ENCODE measurements at regions not wholly inside any gene's neighbourhood (a gene's known extent, or its start where the extent isn't known, plus 50 kb on each side); places are given as distances from the start of the nearest gene placed in this dataset.
A peak's percentile ranks its signal among the peaks of the same experiment; 100 is the strongest.

DNA sequence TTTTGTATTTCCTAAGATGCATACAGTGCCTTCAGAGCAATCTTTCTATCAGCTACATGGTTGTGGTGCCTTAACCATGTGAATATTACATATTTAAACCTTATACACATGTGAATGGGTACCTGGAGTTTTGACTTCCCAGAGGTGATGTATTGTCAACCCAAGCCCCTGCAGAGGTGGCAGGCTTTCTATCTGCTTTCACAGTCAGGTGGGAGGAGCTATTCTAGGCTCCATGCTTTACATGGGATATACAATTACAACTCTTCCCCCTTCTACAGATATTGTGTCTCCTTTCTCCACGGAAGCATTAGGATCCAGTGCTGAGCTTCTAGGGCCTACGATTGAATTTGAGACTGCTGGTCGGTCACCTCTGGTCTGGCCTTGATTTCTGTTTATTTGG, 89.8 kb upstream of the TUT7 start:
- no peaks in the 10 kb centered on the region for H3K79me2 ChIP-seq
- H2AFZ ChIP-seq: no peak overlapping the region
- H3K4me1 ChIP-seq (ENCODE audit: insufficient read depth): no peaks in the 10 kb centered on the region
- TF ChIP-seq, protein P1, sequence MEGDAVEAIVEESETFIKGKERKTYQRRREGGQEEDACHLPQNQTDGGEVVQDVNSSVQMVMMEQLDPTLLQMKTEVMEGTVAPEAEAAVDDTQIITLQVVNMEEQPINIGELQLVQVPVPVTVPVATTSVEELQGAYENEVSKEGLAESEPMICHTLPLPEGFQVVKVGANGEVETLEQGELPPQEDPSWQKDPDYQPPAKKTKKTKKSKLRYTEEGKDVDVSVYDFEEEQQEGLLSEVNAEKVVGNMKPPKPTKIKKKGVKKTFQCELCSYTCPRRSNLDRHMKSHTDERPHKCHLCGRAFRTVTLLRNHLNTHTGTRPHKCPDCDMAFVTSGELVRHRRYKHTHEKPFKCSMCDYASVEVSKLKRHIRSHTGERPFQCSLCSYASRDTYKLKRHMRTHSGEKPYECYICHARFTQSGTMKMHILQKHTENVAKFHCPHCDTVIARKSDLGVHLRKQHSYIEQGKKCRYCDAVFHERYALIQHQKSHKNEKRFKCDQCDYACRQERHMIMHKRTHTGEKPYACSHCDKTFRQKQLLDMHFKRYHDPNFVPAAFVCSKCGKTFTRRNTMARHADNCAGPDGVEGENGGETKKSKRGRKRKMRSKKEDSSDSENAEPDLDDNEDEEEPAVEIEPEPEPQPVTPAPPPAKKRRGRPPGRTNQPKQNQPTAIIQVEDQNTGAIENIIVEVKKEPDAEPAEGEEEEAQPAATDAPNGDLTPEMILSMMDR (IDR thresholded peaks at IDR 0.05; ENCODE audit: poor library complexity): no peak
- no peak for TF ChIP-seq EZH2 (IDR thresholded peaks at IDR 0.05; ENCODE audit: borderline replicate concordance)
- TF ChIP-seq EZH2phosphoT487 (IDR thresholded peaks at IDR 0.05; ENCODE audit: low read depth, severe bottlenecking, unreplicated experiment): no peak
- H3K9me2 ChIP-seq (replicated peaks; ENCODE audit: insufficient read depth): no peaks in the 10 kb centered on the region
- no peak overlapping the region for H3K4me3 ChIP-seq
- no peaks in the 10 kb centered on the region for H3K9me3 ChIP-seq (ENCODE audit: low read depth)
- no peaks in the 10 kb centered on the region for H3K27me3 ChIP-seq
- DNase-seq (ENCODE audit: low spot score): no peak
- H3K27ac ChIP-seq: no peak overlapping the region
- H4K20me1 ChIP-seq (ENCODE audit: insufficient read depth, poor library complexity, severe bottlenecking): no peaks in the 10 kb centered on the region
- no peaks in the 10 kb centered on the region for H3K36me3 ChIP-seq (replicated peaks; ENCODE audit: insufficient read depth, low read depth)
- H3K4me2 ChIP-seq: no peak overlapping the region
- WGBS (ENCODE audit: low lambda C conversion rate, missing lambda C conversion rate): 59% methylated on average over 3 of the region's 3 CpGs

DNA sequence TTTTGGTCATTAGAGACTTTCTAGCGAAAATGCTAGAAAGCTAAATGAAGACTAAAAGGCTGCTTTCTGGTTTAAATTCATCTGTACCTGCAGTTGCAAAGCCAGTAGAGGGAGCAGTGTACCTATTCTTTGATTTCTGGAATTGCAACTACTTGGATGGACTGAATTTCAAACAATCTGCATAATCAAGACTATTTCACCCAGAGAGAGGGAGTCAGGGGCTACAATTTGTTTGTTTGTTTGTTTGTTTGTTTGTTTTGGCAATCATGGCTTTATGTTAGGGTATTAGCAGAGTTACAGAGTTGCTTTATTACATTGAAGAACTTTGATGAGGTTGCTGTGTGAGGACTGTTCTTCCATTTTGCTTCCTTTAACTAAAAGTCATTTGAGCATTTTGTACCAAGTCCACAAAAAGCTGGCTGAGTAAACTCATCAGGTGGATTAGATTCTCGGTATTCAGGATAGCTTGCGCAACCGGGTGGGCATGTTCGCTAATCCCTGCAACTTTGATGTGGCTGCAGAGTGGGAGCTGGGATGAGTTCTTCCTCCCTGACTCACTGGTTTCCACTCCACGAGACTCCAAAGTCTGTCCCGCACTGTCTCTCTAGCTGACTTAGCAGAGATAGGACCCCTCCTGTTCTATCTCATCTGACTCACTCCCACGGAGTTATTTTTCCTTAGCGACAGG, 80.0 kb upstream of the TUT7 start:
- Histone ChIP-seq H3K9me2 (replicated peaks; ENCODE audit: insufficient read depth) (no peaks in the 10 kb centered on the region), H4K20me1 (ENCODE audit: insufficient read depth, poor library complexity, severe bottlenecking) (no peaks in the 10 kb centered on the region), H3K36me3 (replicated peaks; ENCODE audit: insufficient read depth, low read depth) (no peaks in the 10 kb centered on the region), H3K27ac (peak overlapping the region; percentile 66), H2AFZ (no peak overlapping the region), H3K4me2 (peak overlapping the region; percentile 24), H3K4me3 (no peak overlapping the region), H3K27me3 (no peaks in the 10 kb centered on the region), H3K4me1 (ENCODE audit: insufficient read depth) (no peaks in the 10 kb centered on the region), H3K9me3 (ENCODE audit: low read depth) (no peaks in the 10 kb centered on the region), H3K79me2 (no peaks in the 10 kb centered on the region)
- no peak for TF ChIP-seq EZH2 (IDR thresholded peaks at IDR 0.05; ENCODE audit: borderline replicate concordance)
- TF ChIP-seq, protein P1 (IDR thresholded peaks at IDR 0.05; ENCODE audit: poor library complexity): peak; percentile 95
- peak; percentile 81 for DNase-seq (ENCODE audit: low spot score)
- WGBS (ENCODE audit: low lambda C conversion rate, missing lambda C conversion rate): 21% methylated on average over 9 of the region's 9 CpGs

DNA sequence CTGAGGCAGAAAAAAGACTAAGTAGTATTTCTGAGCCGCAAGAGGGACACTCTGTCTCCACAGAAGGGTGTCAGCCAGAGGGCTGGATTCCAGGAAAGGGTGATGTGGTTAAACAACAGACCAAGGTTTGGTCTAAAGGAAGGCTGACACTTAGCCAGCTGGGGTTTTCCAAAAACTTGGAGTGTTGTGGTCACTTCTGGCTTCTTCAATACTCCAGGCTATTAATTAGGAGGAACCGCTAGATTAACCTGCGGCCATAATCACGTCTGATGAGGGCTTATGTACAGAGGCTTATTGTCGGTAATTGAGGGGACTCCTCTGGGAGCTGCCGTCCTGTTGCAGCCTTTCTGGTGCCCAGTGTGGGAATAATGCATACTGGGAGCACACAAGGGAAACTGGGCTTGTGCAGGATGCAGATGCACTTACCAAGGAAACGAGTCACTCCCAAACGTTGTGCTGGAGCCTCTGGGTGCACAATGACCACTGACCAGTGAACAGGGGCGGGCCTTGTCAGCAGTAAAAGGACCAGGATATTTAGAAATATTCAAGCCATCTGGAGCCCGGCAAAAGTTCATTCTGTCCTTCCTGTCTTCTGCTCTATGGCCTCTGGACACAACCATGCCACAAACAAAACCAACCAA, 70.2 kb upstream of the TUT7 start:
- H3K36me3 ChIP-seq (replicated peaks; ENCODE audit: insufficient read depth, low read depth): no peaks in the 10 kb centered on the region
- DNase-seq (ENCODE audit: low spot score): no peak
- WGBS (ENCODE audit: low lambda C conversion rate, missing lambda C conversion rate): 82% methylated on average over 10 of the region's 10 CpGs
- no peak overlapping the region for H3K4me2 ChIP-seq
- no peak overlapping the region for H3K4me3 ChIP-seq
- H4K20me1 ChIP-seq (ENCODE audit: insufficient read depth, poor library complexity, severe bottlenecking): no peaks in the 10 kb centered on the region
- no peaks in the 10 kb centered on the region for H3K27me3 ChIP-seq
- no peaks in the 10 kb centered on the region for H3K4me1 ChIP-seq (ENCODE audit: insufficient read depth)
- H3K9me3 ChIP-seq (ENCODE audit: low read depth): no peaks in the 10 kb centered on the region
- no peaks in the 10 kb centered on the region for H3K9me2 ChIP-seq (replicated peaks; ENCODE audit: insufficient read depth)
- no peaks in the 10 kb centered on the region for H3K79me2 ChIP-seq
- TF ChIP-seq EZH2 (IDR thresholded peaks at IDR 0.05; ENCODE audit: borderline replicate concordance) (no peak), EZH2phosphoT487 (IDR thresholded peaks at IDR 0.05; ENCODE audit: low read depth, severe bottlenecking, unreplicated experiment) (no peak)
- TF ChIP-seq, protein P1 (IDR thresholded peaks at IDR 0.05; ENCODE audit: poor library complexity): no peak
- H2AFZ ChIP-seq: no peak overlapping the region
- H3K27ac ChIP-seq: no peak overlapping the region

Data from hepatocyte (in vitro differentiated cells).